ENCODE measurements at regions not wholly inside any gene's neighbourhood (a gene's known extent, or its start where the extent isn't known, plus 50 kb on each side); places are given as distances from the start of the nearest gene placed in this dataset.

- Histone ChIP-seq H3K27me3 (ENCODE audit: insufficient read depth, low read length) (peaks cover 6% of the 10 kb centered on the region; the same call in 1 of the 2 replicates), H3K9ac (ENCODE audit: low read length) (no peak overlapping the region), H3K4me1 (ENCODE audit: control insufficient read depth in 1 of 2, insufficient read depth in 2 of 2, low read length in 2 of 2) (no peaks in the 10 kb centered on the region), H3K9me2 (ENCODE audit: insufficient read depth) (no peaks in the 10 kb centered on the region), H3K4me3 (replicated peaks in 1 of 2; ENCODE audit: low read depth in 1 of 2, low read length in 2 of 2) (no peak overlapping the region), H4K20me1 (ENCODE audit: insufficient read depth) (no peaks in the 10 kb centered on the region), H3K79me2 (ENCODE audit: insufficient read depth, low read length) (no peaks in the 10 kb centered on the region), H3K9me3 (ENCODE audit: control insufficient read depth in 1 of 2, insufficient read depth in 1 of 2, low read depth in 1 of 2, low read length in 2 of 2) (peaks cover 0 to 4% of the 10 kb centered on the region in 2 experiments; a peak in 1 of 4 replicates), H2AFZ (ENCODE audit: low read depth, low read length, poor library complexity, severe bottlenecking) (no peak overlapping the region), H3K4me2 (ENCODE audit: low read length) (no peak overlapping the region), H3K36me3 (ENCODE audit: control insufficient read depth in 1 of 2, insufficient read depth in 2 of 2, low read length in 2 of 2) (no peaks in the 10 kb centered on the region), H3K27ac (ENCODE audit: low read depth, low read length) (no peak overlapping the region)
- POLR2A ChIA-PET: no interaction called here
- DNase-seq (ENCODE audit: low read depth, low spot score) (no peak), ATAC-seq (no peak)
- TF ChIP-seq TCF7L2 (IDR thresholded peaks at IDR 0.05; ENCODE audit: borderline replicate concordance, extremely low read depth, insufficient read depth, insufficient read length): no peak
- TF ChIP-seq CTCF (IDR thresholded peaks at IDR 0.05 in 2 of 3, conservative IDR thresholded peaks at IDR 0.05 in 1 of 3; ENCODE audit: borderline replicate concordance in 1 of 3, insufficient read depth in 1 of 3, low read depth in 2 of 3, low read length in 2 of 3): no peak
- TF ChIP-seq SRF (IDR thresholded peaks at IDR 0.05; ENCODE audit: low read depth): no peak
- no peak for TF ChIP-seq ZFX (IDR thresholded peaks at IDR 0.05)
- TF ChIP-seq FOSL1 (IDR thresholded peaks at IDR 0.05; ENCODE audit: low read depth): no peak
- no peak for TF ChIP-seq SIN3A (IDR thresholded peaks at IDR 0.05; ENCODE audit: low read depth)
- no peak for TF ChIP-seq JUND (IDR thresholded peaks at IDR 0.05)
- no peak for TF ChIP-seq ELF1 (IDR thresholded peaks at IDR 0.05; ENCODE audit: borderline replicate concordance, low read depth)
- no peak for TF ChIP-seq POLR2A (IDR thresholded peaks at IDR 0.05; ENCODE audit: borderline replicate concordance, extremely low read depth, insufficient read depth, insufficient read length)
- no peak for TF ChIP-seq REST (IDR thresholded peaks at IDR 0.05; ENCODE audit: low read depth)
- TF ChIP-seq YY1 (IDR thresholded peaks at IDR 0.05; ENCODE audit: extremely low read depth, insufficient replicate concordance, low read depth, low read length): no peak
- no peak for TF ChIP-seq EGR1 (IDR thresholded peaks at IDR 0.05; ENCODE audit: low read depth)
- TF ChIP-seq ZBTB33 (IDR thresholded peaks at IDR 0.05; ENCODE audit: extremely low read depth, insufficient replicate concordance, low read length): no peak
- TF ChIP-seq CBX3 (IDR thresholded peaks at IDR 0.05; ENCODE audit: low read depth): no peak
- TF ChIP-seq EZH2phosphoT487 (IDR thresholded peaks at IDR 0.05; ENCODE audit: borderline replicate concordance): no peak
- TF ChIP-seq SP1 (IDR thresholded peaks at IDR 0.05; ENCODE audit: low read depth): no peak
- no peak for TF ChIP-seq EZH2 (IDR thresholded peaks at IDR 0.05)
- TF ChIP-seq POLR2AphosphoS5 (IDR thresholded peaks at IDR 0.05; ENCODE audit: low read depth, low read length): no peak
- CTCF ChIA-PET: no interaction called here
- no TSS peak for BruUV-seq (replicated peaks)
- intact Hi-C loops (cut with micrococcal nuclease): no loop called here
- RAD21 ChIA-PET (ENCODE audit: low non-redundant PET in 1 of 2, low total read pairs in 2 of 2, uncharacterized antibody in 2 of 2, unreplicated experiment in 2 of 2): no interaction called here
Observed at GRCh38 chr22:48253136-48253535, 1490.7 kb downstream of the TBC1D22A start.
